ENCODE measurements at regions not wholly inside any gene's neighbourhood (a gene's known extent, or its start where the extent isn't known, plus 50 kb on each side); places are given as distances from the start of the nearest gene placed in this dataset.

- H3K4me3 ChIP-seq (ENCODE audit: low read depth, low read length) = no peak overlapping the region
- TF ChIP-seq, protein P1, sequence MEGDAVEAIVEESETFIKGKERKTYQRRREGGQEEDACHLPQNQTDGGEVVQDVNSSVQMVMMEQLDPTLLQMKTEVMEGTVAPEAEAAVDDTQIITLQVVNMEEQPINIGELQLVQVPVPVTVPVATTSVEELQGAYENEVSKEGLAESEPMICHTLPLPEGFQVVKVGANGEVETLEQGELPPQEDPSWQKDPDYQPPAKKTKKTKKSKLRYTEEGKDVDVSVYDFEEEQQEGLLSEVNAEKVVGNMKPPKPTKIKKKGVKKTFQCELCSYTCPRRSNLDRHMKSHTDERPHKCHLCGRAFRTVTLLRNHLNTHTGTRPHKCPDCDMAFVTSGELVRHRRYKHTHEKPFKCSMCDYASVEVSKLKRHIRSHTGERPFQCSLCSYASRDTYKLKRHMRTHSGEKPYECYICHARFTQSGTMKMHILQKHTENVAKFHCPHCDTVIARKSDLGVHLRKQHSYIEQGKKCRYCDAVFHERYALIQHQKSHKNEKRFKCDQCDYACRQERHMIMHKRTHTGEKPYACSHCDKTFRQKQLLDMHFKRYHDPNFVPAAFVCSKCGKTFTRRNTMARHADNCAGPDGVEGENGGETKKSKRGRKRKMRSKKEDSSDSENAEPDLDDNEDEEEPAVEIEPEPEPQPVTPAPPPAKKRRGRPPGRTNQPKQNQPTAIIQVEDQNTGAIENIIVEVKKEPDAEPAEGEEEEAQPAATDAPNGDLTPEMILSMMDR (IDR thresholded peaks at IDR 0.05; ENCODE audit: control insufficient read depth, extremely low read depth, insufficient read depth) = no peak
- no peak for DNase-seq (ENCODE audit: low read depth)
Measured at GRCh38 chr17:12313786-12314185, 293.1 kb downstream of the MAP2K4 start.

GRCh38 chr17:12316021-12316420 lies 295.3 kb downstream of the MAP2K4 start:
- DNase-seq (ENCODE audit: low read depth) = no peak
- no peak overlapping the region for H3K4me3 ChIP-seq (ENCODE audit: low read depth, low read length)
- TF ChIP-seq, protein P1 (IDR thresholded peaks at IDR 0.05; ENCODE audit: control insufficient read depth, extremely low read depth, insufficient read depth) = no peak

DNA sequence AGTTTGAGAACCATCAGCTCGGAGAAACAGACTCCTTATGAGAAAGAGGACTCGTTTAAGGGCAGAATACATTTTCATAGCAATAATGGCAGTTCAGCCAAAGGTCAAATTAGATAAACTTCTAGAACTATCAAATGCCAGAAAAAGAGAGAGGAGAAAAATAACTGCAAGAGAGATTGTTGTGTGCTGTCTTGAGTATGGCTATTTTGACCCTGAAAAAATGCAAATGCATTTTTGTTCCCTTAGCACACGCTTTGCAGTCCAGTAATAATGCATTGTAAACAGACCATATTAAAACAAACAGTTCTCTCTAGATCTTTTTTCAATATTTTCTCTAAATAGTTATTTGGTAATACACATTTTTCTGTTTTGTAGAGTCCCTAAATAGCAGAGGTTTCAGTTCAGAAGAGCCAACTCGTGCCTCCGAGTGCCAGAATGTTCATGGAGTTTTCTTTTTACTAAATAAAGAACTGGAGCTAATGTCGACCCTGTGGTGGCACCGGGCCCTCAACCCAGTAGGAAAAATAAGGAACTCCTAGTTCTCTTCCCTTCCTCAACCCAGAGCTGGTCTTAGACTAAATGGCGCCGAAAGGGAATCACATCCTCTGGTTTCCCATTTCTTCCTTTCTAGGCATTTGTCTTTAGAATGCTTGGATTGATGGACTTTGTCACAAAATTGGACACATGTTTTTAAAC lies 298.0 kb downstream of the MAP2K4 start:
- DNase-seq (ENCODE audit: low read depth) = no peak
- TF ChIP-seq, protein P1 (IDR thresholded peaks at IDR 0.05; ENCODE audit: control insufficient read depth, extremely low read depth, insufficient read depth) = no peak
- no peak overlapping the region for H3K4me3 ChIP-seq (ENCODE audit: low read depth, low read length)

DNA sequence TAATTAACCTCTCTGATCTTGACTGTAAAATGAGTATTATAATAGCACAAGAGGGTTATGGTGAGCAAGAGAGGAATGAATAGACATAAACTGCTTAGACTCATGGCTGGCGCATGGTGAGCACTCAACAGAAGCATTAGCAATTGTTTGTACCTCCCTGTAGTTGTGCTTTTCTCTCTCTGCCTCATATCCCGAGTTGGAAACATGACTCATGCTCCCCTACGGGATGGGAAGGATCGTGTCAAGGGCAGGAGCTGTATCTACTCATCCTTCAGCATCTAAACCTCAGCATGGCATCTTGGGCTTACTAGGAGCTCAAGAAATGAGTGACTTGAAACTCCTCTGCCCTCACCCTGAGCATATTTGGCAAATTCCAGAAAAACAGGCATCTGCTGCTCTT lies 299.6 kb downstream of the MAP2K4 start:
- no peak overlapping the region for H3K4me3 ChIP-seq (ENCODE audit: low read depth, low read length)
- no peak for DNase-seq (ENCODE audit: low read depth)
- TF ChIP-seq, protein P1 (IDR thresholded peaks at IDR 0.05; ENCODE audit: control insufficient read depth, extremely low read depth, insufficient read depth) = no peak

DNA sequence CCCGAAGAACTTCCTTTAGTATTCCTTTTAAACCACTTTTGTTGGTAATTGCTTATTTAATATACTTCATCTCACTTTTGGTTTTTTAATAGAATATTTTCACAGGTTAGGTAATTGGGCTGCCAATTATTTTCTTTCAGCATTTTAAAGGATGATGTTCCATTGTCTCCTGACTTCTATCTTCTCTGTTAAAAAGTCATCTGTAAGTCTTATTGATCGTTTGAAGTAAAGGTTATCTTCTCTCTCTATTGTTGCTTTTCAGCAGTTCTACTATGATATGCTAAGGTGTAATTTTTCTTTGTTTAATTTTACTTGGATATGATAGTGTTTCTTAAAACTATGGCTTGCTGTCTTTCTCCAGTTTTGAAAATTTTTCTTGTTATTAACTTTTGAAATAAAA lies 307.5 kb downstream of the MAP2K4 start:
- TF ChIP-seq, protein P1 (IDR thresholded peaks at IDR 0.05; ENCODE audit: control insufficient read depth, extremely low read depth, insufficient read depth) = no peak
- DNase-seq (ENCODE audit: low read depth) = no peak

GRCh38 chr17:12330456-12330855 lies 309.8 kb downstream of the MAP2K4 start:
- no peak for DNase-seq (ENCODE audit: low read depth)
- TF ChIP-seq, protein P1 (IDR thresholded peaks at IDR 0.05; ENCODE audit: control insufficient read depth, extremely low read depth, insufficient read depth) = no peak
- no peak overlapping the region for H3K4me3 ChIP-seq (ENCODE audit: low read depth, low read length)

More for the DNA sequence above, 307.5 kb downstream of the MAP2K4 start:
- no peak overlapping the region for H3K4me3 ChIP-seq (ENCODE audit: low read depth, low read length)

- TF ChIP-seq, protein P1 (IDR thresholded peaks at IDR 0.05; ENCODE audit: control insufficient read depth, extremely low read depth, insufficient read depth) = no peak
- no peak overlapping the region for H3K4me3 ChIP-seq (ENCODE audit: low read depth, low read length)
- no peak for DNase-seq (ENCODE audit: low read depth)
Measured at GRCh38 chr17:12341328-12341727, 320.7 kb downstream of the MAP2K4 start.

Measured in LNCaP clone FGC (cell line).